Smooth muscle cell (in vitro differentiated cells): ENCODE measurements at regions not wholly inside any gene's neighbourhood (a gene's known extent, or its start where the extent isn't known, plus 50 kb on each side); places are given as distances from the start of the nearest gene placed in this dataset.

Experiments used
- DNase-seq: peaks from one replicate; lab custom pipeline; 2025; ENCODE audit not compliant: unreplicated experiment; lab: John Stamatoyannopoulos, UW
- H2AFZ ChIP-seq: fragments of 200-600 bp; sonication (generic); 2 replicates; pipeline ENCODE4 v1.6.0; 2016; ENCODE audit warnings: antibody characterized with exemption, low read depth, mild to moderate bottlenecking
- H3F3A ChIP-seq: fragments of 200-600 bp; sonication (generic); 2 replicates; pipeline ENCODE4 v1.6.0; 2017; ENCODE audit warnings: antibody characterized with exemption, low read depth
- H3K27ac ChIP-seq: fragments of 200-600 bp; sonication (generic); 2 replicates; pipeline ENCODE4 v1.5.1; 2016; ENCODE audit warnings: low read depth, mild to moderate bottlenecking
- H3K27me3 ChIP-seq: fragments of 200-600 bp; sonication (generic); 2 replicates; pipeline ENCODE4 v1.6.1; 2016; ENCODE audit warnings: low read depth, mild to moderate bottlenecking
- H3K36me3 ChIP-seq: fragments of 200-600 bp; sonication (generic); 2 replicates; pipeline ENCODE4 v1.5.1; 2016; ENCODE audit warnings: low read depth
- H3K4me1 ChIP-seq: fragments of 200-600 bp; sonication (generic); 2 replicates; pipeline ENCODE4 v1.5.1; 2016; ENCODE audit warnings: low read depth
- H3K4me2 ChIP-seq: fragments of 200-600 bp; sonication (generic); 2 replicates; pipeline ENCODE4 v1.6.0; 2016; ENCODE audit warnings: mild to moderate bottlenecking
- H3K4me3 ChIP-seq: fragments of 200-600 bp; sonication (generic); 2 replicates; pipeline ENCODE4 v1.5.1; 2016; ENCODE audit warnings: mild to moderate bottlenecking
- H3K79me2 ChIP-seq: fragments of 200-600 bp; sonication (generic); 2 replicates; pipeline ENCODE4 v1.6.0; 2016; ENCODE audit warnings: low read depth, mild to moderate bottlenecking
- H3K9ac ChIP-seq: fragments of 200-600 bp; sonication (generic); 2 replicates; pipeline ENCODE4 v1.6.0; 2016; ENCODE audit warnings: low read depth
- H3K9me3 ChIP-seq: fragments of 200-600 bp; sonication (generic); replicated peaks from 2 replicates; pipeline ENCODE4 v1.5.1; 2016; ENCODE audit warnings: low read depth
- H4K20me1 ChIP-seq: fragments of 200-600 bp; sonication (generic); 2 replicates; pipeline ENCODE4 v1.6.0; 2016; ENCODE audit warnings: low read depth
- CTCF ChIP-seq: fragments of 200-600 bp; sonication (generic); IDR thresholded peaks from 2 replicates; pipeline ENCODE4 v1.5.1; 2017; ENCODE audit warnings: borderline replicate concordance, mild to moderate bottlenecking, antibody characterized with exemption; ENCODE audit not compliant: insufficient read depth, poor library complexity, severe bottlenecking
- WGBS: methylation state at CpG from one replicate; pipeline ENCODE4 v1.1.7; 2016; ENCODE audit warnings: low lambda C conversion rate; 5-methylcytosine and 5-hydroxymethylcytosine counted together

DNA sequence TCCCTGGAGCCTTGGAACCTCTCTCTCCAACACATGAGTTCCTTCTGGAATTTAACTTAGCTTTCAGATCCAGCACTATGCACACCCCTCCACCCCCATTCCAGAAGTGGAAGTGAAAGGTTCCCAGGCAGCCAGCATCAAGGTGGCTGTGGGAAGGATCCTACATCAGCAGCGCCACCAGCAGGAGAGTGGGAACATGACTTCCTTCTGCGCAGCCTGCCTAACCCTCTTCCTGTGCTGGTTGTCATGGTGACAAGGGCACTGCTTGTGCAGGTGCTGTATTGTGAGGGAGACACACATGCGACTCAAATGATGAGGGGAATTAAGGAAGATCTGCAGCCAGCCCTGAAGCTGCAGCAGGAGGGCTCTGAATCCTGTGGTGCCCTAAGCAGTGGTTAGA lies 904.5 kb upstream of the API5 start:
- Histone ChIP-seq H2AFZ (no peak overlapping the region), H3K27me3 (no peaks in the 10 kb centered on the region), H3F3A (no peaks in the 10 kb centered on the region), H3K36me3 (no peaks in the 10 kb centered on the region), H3K9ac (no peak overlapping the region), H3K4me2 (no peak overlapping the region), H3K27ac (no peak overlapping the region), H3K79me2 (no peaks in the 10 kb centered on the region), H4K20me1 (no peaks in the 10 kb centered on the region), H3K4me3 (no peak overlapping the region), H3K4me1 (peaks cover 19% of the 10 kb centered on the region), H3K9me3 (no peaks in the 10 kb centered on the region)
- 14% methylated on average over 3 of the region's 3 CpGs for WGBS
- DNase-seq = no peak
- TF ChIP-seq CTCF = peak; percentile 35

- 66% methylated on average over 6 of the region's 6 CpGs for WGBS
- H3K4me1 ChIP-seq = peaks cover 27% of the 10 kb centered on the region
- DNase-seq = no peak
These were observed 901.4 kb upstream of the API5 start for GRCh38 chr11:42410251-42410955.

GRCh38 chr11:42412590-42412989 lies 899.2 kb upstream of the API5 start:
- TF ChIP-seq CTCF = no peak
- 73% methylated on average over 4 of the region's 4 CpGs for WGBS
- H3F3A ChIP-seq = no peaks in the 10 kb centered on the region

More at GRCh38 chr11:42410251-42410955, 901.4 kb upstream of the API5 start:
- Histone ChIP-seq H2AFZ (no peak overlapping the region), H3K9ac (no peak overlapping the region), H3K27me3 (no peaks in the 10 kb centered on the region), H3K4me2 (no peak overlapping the region), H3K4me3 (no peak overlapping the region), H3F3A (no peaks in the 10 kb centered on the region), H3K36me3 (no peaks in the 10 kb centered on the region), H3K79me2 (no peaks in the 10 kb centered on the region), H3K9me3 (no peaks in the 10 kb centered on the region), H4K20me1 (no peaks in the 10 kb centered on the region), H3K27ac (no peak overlapping the region)
- TF ChIP-seq CTCF = no peak

DNA sequence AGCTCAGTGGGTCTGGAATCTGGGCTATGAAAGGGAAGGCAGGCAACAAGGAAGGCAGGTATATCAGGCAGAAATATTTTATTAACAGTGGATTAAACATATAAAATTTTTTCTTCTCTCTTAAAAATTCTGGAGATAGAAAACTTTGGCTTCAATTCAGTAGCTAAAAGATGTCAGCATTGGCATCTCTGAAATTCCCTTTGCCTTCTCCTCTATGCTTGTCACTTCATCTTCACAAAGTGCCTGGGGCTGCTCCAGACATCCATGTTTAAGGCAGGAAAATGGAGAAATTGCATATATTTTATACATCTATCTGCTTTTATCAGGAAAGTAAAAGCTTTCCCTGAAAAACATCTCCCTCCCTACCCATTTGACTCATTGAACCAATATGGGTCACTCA lies 894.1 kb upstream of the API5 start:
- Histone ChIP-seq H3K79me2 (no peaks in the 10 kb centered on the region), H3K9me3 (no peaks in the 10 kb centered on the region), H3F3A (no peaks in the 10 kb centered on the region), H3K9ac (no peak overlapping the region), H4K20me1 (no peaks in the 10 kb centered on the region), H3K4me2 (no peak overlapping the region), H3K27ac (no peak overlapping the region), H2AFZ (no peak overlapping the region), H3K4me3 (no peak overlapping the region), H3K36me3 (no peaks in the 10 kb centered on the region), H3K27me3 (no peaks in the 10 kb centered on the region), H3K4me1 (peaks cover 6% of the 10 kb centered on the region)
- no peak for DNase-seq
- TF ChIP-seq CTCF = no peak

More at GRCh38 chr11:42412590-42412989, 899.2 kb upstream of the API5 start:
- no peak overlapping the region for H3K9ac ChIP-seq
- H3K27ac ChIP-seq = no peak overlapping the region
- H3K36me3 ChIP-seq = no peaks in the 10 kb centered on the region
- H3K4me2 ChIP-seq = no peak overlapping the region
- no peaks in the 10 kb centered on the region for H3K27me3 ChIP-seq
- no peaks in the 10 kb centered on the region for H3K79me2 ChIP-seq
- H4K20me1 ChIP-seq = no peaks in the 10 kb centered on the region
- DNase-seq = no peak
- H2AFZ ChIP-seq = no peak overlapping the region
- peaks cover 18% of the 10 kb centered on the region for H3K4me1 ChIP-seq
- no peak overlapping the region for H3K4me3 ChIP-seq
- H3K9me3 ChIP-seq = no peaks in the 10 kb centered on the region
